CD14-positive monocyte (primary cell): ENCODE measurements at regions not wholly inside any gene's neighbourhood (a gene's known extent, or its start where the extent isn't known, plus 50 kb on each side); places are given as distances from the start of the nearest gene placed in this dataset.

Source experiments
- DNase-seq, 3 donors: peaks; one replicate each; pipeline ENCODE4 v3.0.0-alpha.2; 2011 to 2022
- H2AFZ ChIP-seq: 2 replicates; pipeline ENCODE4 v1.6.0; 2012; ENCODE audit warnings: mild to moderate bottlenecking, low read depth, low read length, inconsistent platforms; ENCODE audit not compliant: insufficient read depth, poor library complexity, severe bottlenecking
- H3K27ac ChIP-seq, 2 donors: 1 replicate in 1 of 2; 2 replicates in 1 of 2; pipeline ENCODE4 v1.5.1; 2012 to 2013; ENCODE audit warnings: low read length in 2 of 2, control low read depth in 1 of 2, inconsistent platforms in 1 of 2, low read depth in 1 of 2, mild to moderate bottlenecking in 1 of 2
- H3K27me3 ChIP-seq, 2 donors: one replicate each; pipeline versions ENCODE4 v1.6.0 to v1.6.1; 2011 to 2013; ENCODE audit warnings: low read length in 2 of 2; ENCODE audit not compliant: control insufficient read depth in 2 of 2, insufficient read depth in 2 of 2
- H3K36me3 ChIP-seq, 2 donors: replicated peaks in 1 of 2; 1 replicate in 1 of 2; 2 replicates in 1 of 2; pipeline versions ENCODE4 v1.5.1 to v1.6.1; 2012 to 2013; ENCODE audit warnings: low read length in 2 of 2, control low read depth in 1 of 2, inconsistent platforms in 1 of 2, mild to moderate bottlenecking in 1 of 2; ENCODE audit not compliant: insufficient read depth in 2 of 2, control insufficient read depth in 1 of 2
- H3K4me1 ChIP-seq, 2 donors: 1 replicate in 1 of 2; 2 replicates in 1 of 2; pipeline versions ENCODE4 v1.5.1 to v1.6.1; 2012 to 2013; ENCODE audit warnings: low read length in 2 of 2, control low read depth in 1 of 2, inconsistent platforms in 1 of 2, mild to moderate bottlenecking in 1 of 2, moderate library complexity in 1 of 2; ENCODE audit not compliant: insufficient read depth in 2 of 2, control insufficient read depth in 1 of 2
- H3K4me2 ChIP-seq: replicated peaks from 2 replicates; pipeline ENCODE3; 2012; ENCODE audit warnings: low read length, moderate library complexity, mild to moderate bottlenecking; ENCODE audit not compliant: poor library complexity, severe bottlenecking; ENCODE audit errors: extremely low read depth
- H3K4me3 ChIP-seq, 3 experiments: fragments of 200-600 bp in 1 of 3; sonication (generic) in 1 of 3; replicated peaks in 1 of 3; 1 replicate in 2 of 3; 2 replicates in 1 of 3; pipeline ENCODE4 v1.5.1; 2011 to 2013; ENCODE audit warnings: low read length in 3 of 3, mild to moderate bottlenecking in 3 of 3, control low read depth in 2 of 3, low read depth in 2 of 3, inconsistent platforms in 1 of 3, moderate library complexity in 1 of 3
- H3K79me2 ChIP-seq: 2 replicates; pipeline ENCODE4 v1.6.0; 2012; ENCODE audit warnings: mild to moderate bottlenecking, control low read depth, inconsistent platforms, low read length, moderate library complexity; ENCODE audit not compliant: insufficient read depth
- H3K9ac ChIP-seq: 2 replicates; pipeline ENCODE4 v1.6.0; 2017; ENCODE audit warnings: low read length, mild to moderate bottlenecking; ENCODE audit not compliant: insufficient read depth, poor library complexity, severe bottlenecking
- H3K9me3 ChIP-seq, 2 donors: replicated peaks in 1 of 2; 1 replicate in 1 of 2; 2 replicates in 1 of 2; pipeline versions ENCODE4 v1.5.1 to v1.6.1; 2012 to 2013; ENCODE audit warnings: low read length in 2 of 2, control low read depth in 1 of 2; ENCODE audit not compliant: control insufficient read depth in 1 of 2, insufficient read depth in 1 of 2
- H4K20me1 ChIP-seq: 2 replicates; pipeline ENCODE4 v1.6.0; 2012; ENCODE audit warnings: mild to moderate bottlenecking, low read length, control low read depth, moderate library complexity; ENCODE audit not compliant: insufficient read depth
- H3K27ac Mint-ChIP-seq, 7 donors: one replicate each; pipeline ENCODE4 v1.8.0; 2020; ENCODE audit warnings: mild to moderate bottlenecking in 7 of 7, mixed read lengths in 7 of 7, moderate library complexity in 6 of 7, inconsistent platforms in 2 of 7
- H3K27me3 Mint-ChIP-seq, 3 donors: one replicate each; pipeline ENCODE4 v1.8.0; 2021 to 2022; ENCODE audit warnings: low read depth in 3 of 3, mild to moderate bottlenecking in 3 of 3, mixed read lengths in 3 of 3, moderate library complexity in 3 of 3, inconsistent platforms in 1 of 3
- H3K36me3 Mint-ChIP-seq, 2 donors: one replicate each; pipeline ENCODE4 v1.8.0; 2020; ENCODE audit warnings: mixed read lengths in 2 of 2, inconsistent platforms in 1 of 2, mild to moderate bottlenecking in 1 of 2
- H3K4me1 Mint-ChIP-seq: one replicate; pipeline ENCODE4 v1.8.0; 2020; ENCODE audit warnings: mild to moderate bottlenecking, mixed read lengths
- H3K4me3 Mint-ChIP-seq, 2 donors: one replicate each; pipeline ENCODE4 v1.8.0; 2020; ENCODE audit warnings: mild to moderate bottlenecking in 2 of 2, mixed read lengths in 2 of 2, moderate library complexity in 1 of 2
- H3K9me3 Mint-ChIP-seq, 7 donors: one replicate each; pipeline ENCODE4 v1.8.0; 2020 to 2022; ENCODE audit warnings: mixed read lengths in 7 of 7, mild to moderate bottlenecking in 6 of 7, moderate library complexity in 6 of 7, inconsistent platforms in 2 of 7
- WGBS: methylation state at CpG from one replicate; pipeline ENCODE4 v1.1.5; 2013; ENCODE audit warnings: missing lambda C conversion rate; ENCODE audit not compliant: insufficient coverage; 5-methylcytosine and 5-hydroxymethylcytosine counted together
- intact Hi-C, 2 donors: fragments of 100-400 bp; cut with micrococcal nuclease; formaldehyde crosslinking; loops; one replicate each; pipeline versions ENCODE4 v1.15.0 to v1.15.1; 2023
- TF ChIP-seq, protein P1 (sequence below): fragments of 200-600 bp; IDR thresholded peaks from one replicate; pipeline ENCODE4 v1.8.0; 2022; ENCODE audit warnings: antibody characterized with exemption, mild to moderate bottlenecking

DNA sequence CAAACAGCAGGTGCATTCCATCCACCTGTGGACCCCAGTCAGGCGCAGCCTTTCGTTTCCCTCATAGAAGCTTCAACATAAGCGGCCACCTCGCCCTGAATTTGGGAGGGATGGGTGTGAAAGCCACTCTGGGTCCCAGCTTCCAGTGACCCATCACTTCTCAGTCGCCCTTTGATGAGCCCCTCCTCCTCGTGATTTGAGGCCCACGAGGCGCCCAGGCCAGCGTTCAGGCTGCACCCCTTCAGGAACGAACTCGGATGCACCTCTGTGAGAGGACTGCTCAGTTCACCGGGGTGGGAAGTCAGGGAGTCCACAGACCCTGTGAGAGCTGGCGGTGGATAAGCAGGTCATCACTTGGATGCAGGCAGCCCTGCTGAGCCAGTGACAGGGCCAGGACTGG lies 1118.2 kb downstream of the BRD1 start:
- H4K20me1 ChIP-seq, result no peaks in the 10 kb centered on the region
- H3K4me1 ChIP-seq, result no peaks in the 10 kb centered on the region
- Mint-ChIP-seq H3K27ac (no peak overlapping the region), H3K9me3 (peaks cover 0 to 2% (median 0%) of the 10 kb centered on the region in 7 donors), H3K4me1 (no peaks in the 10 kb centered on the region), H3K36me3 (no peaks in the 10 kb centered on the region), H3K4me3 (no peak overlapping the region), H3K27me3 (peaks cover 0 to 3% (median 0%) of the 10 kb centered on the region in 3 donors)
- no peaks in the 10 kb centered on the region for H3K36me3 ChIP-seq
- H3K27me3 ChIP-seq, result no peaks in the 10 kb centered on the region
- H3K4me2 ChIP-seq, result no peak overlapping the region
- no peak overlapping the region for H3K9ac ChIP-seq
- H3K79me2 ChIP-seq, result no peaks in the 10 kb centered on the region
- WGBS, result 98% methylated on average over 9 of the region's 13 CpGs
- no peak overlapping the region for H2AFZ ChIP-seq
- H3K4me3 ChIP-seq, result no peak overlapping the region
- intact Hi-C loops, result no loop called here
- H3K27ac ChIP-seq, result no peak overlapping the region
- DNase-seq, result no peak
- no peaks in the 10 kb centered on the region for H3K9me3 ChIP-seq
- TF ChIP-seq, protein P1, sequence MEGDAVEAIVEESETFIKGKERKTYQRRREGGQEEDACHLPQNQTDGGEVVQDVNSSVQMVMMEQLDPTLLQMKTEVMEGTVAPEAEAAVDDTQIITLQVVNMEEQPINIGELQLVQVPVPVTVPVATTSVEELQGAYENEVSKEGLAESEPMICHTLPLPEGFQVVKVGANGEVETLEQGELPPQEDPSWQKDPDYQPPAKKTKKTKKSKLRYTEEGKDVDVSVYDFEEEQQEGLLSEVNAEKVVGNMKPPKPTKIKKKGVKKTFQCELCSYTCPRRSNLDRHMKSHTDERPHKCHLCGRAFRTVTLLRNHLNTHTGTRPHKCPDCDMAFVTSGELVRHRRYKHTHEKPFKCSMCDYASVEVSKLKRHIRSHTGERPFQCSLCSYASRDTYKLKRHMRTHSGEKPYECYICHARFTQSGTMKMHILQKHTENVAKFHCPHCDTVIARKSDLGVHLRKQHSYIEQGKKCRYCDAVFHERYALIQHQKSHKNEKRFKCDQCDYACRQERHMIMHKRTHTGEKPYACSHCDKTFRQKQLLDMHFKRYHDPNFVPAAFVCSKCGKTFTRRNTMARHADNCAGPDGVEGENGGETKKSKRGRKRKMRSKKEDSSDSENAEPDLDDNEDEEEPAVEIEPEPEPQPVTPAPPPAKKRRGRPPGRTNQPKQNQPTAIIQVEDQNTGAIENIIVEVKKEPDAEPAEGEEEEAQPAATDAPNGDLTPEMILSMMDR, result no peak

- intact Hi-C loops, result no loop called here
- H3K4me1 Mint-ChIP-seq, result no peaks in the 10 kb centered on the region
- no peaks in the 10 kb centered on the region for H3K9me3 ChIP-seq
- 89% methylated on average over 22 of the region's 25 CpGs for WGBS
- no peak overlapping the region for H3K4me3 Mint-ChIP-seq
- no peaks in the 10 kb centered on the region for H3K27me3 ChIP-seq
- no peaks in the 10 kb centered on the region for H3K36me3 ChIP-seq
- no peaks in the 10 kb centered on the region for H3K9me3 Mint-ChIP-seq
- TF ChIP-seq, protein P1, result no peak
- no peak overlapping the region for H3K9ac ChIP-seq
- no peaks in the 10 kb centered on the region for H3K79me2 ChIP-seq
- peaks cover 0 to 3% (median 0%) of the 10 kb centered on the region in 3 donors for H3K27me3 Mint-ChIP-seq
- H3K4me1 ChIP-seq, result no peaks in the 10 kb centered on the region
- no peak overlapping the region for H3K4me2 ChIP-seq
- H4K20me1 ChIP-seq, result no peaks in the 10 kb centered on the region
- no peak overlapping the region for H3K4me3 ChIP-seq
- H3K27ac Mint-ChIP-seq, result no peak overlapping the region
- no peak for DNase-seq
- no peak overlapping the region for H2AFZ ChIP-seq
- H3K27ac ChIP-seq, result no peak overlapping the region
- no peaks in the 10 kb centered on the region for H3K36me3 Mint-ChIP-seq
Observed at GRCh38 chr22:48708558-48709245, 1119.0 kb downstream of the BRD1 start.
